ENCODE measurements at regions not wholly inside any gene's neighbourhood (a gene's known extent, or its start where the extent isn't known, plus 50 kb on each side); places are given as distances from the start of the nearest gene placed in this dataset.
"Not testable (repeated sequence)": the region's sequence is repeated elsewhere in the genome, so short reads cannot be mapped to it uniquely, and the experiment has no call there.

- Mint-ChIP-seq H3K27ac (ENCODE audit: unreplicated experiment) (no peak overlapping the region), H3K9me3 (ENCODE audit: unreplicated experiment) (peaks cover 6% of the 10 kb centered on the region), H3K4me1 (ENCODE audit: unreplicated experiment) (peaks cover 5% of the 10 kb centered on the region), H3K4me3 (ENCODE audit: unreplicated experiment) (no peak overlapping the region), H3K36me3 (ENCODE audit: unreplicated experiment) (no peaks in the 10 kb centered on the region), H3K27me3 (ENCODE audit: unreplicated experiment) (peaks cover 3% of the 10 kb centered on the region)
- no peak for TF ChIP-seq CTCF (IDR thresholded peaks at IDR 0.05)
- DNase-seq (ENCODE audit: extremely low spot score, unreplicated experiment) = no peak
Observed at GRCh38 chr2:8505311-8505920, 176.4 kb upstream of the ID2 start.

- Mint-ChIP-seq H3K36me3 (ENCODE audit: unreplicated experiment) (no peaks in the 10 kb centered on the region), H3K27ac (ENCODE audit: unreplicated experiment) (no peak overlapping the region), H3K4me3 (ENCODE audit: unreplicated experiment) (no peak overlapping the region), H3K4me1 (ENCODE audit: unreplicated experiment) (peaks cover 5% of the 10 kb centered on the region), H3K27me3 (ENCODE audit: unreplicated experiment) (peaks cover 3% of the 10 kb centered on the region), H3K9me3 (ENCODE audit: unreplicated experiment) (peaks cover 6% of the 10 kb centered on the region)
- TF ChIP-seq CTCF (IDR thresholded peaks at IDR 0.05) = no peak
- DNase-seq (ENCODE audit: extremely low spot score, unreplicated experiment) = no peak
Observed at GRCh38 chr2:8506746-8507145, 175.1 kb upstream of the ID2 start.

DNA sequence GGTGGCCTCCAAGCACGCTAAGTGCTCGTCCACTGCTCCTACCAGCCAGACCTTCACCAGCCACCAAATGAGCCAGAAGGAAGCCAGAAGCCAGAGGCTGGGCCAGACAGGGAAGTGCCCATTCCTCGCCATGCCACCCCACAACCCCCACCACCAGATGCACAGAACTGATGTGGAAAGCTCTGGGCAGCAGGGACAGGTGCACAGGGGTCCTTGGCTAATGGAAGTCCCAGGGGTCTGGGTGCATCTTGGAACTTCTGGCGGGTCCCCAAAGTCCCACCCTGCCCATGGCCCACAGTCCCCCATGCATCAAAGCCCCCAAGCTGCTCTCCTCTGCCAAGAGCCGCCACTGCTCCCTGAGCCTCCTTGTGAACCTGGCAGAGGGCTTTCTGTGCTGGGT lies 173.1 kb upstream of the ID2 start:
- no peak overlapping the region for H3K4me3 Mint-ChIP-seq (ENCODE audit: unreplicated experiment)
- H3K9me3 Mint-ChIP-seq (ENCODE audit: unreplicated experiment) = peaks cover 6% of the 10 kb centered on the region
- no peaks in the 10 kb centered on the region for H3K27me3 Mint-ChIP-seq (ENCODE audit: unreplicated experiment)
- H3K36me3 Mint-ChIP-seq (ENCODE audit: unreplicated experiment) = no peaks in the 10 kb centered on the region
- no peak for TF ChIP-seq CTCF (IDR thresholded peaks at IDR 0.05)
- no peak for DNase-seq (ENCODE audit: extremely low spot score, unreplicated experiment)
- H3K27ac Mint-ChIP-seq (ENCODE audit: unreplicated experiment) = no peak overlapping the region
- H3K4me1 Mint-ChIP-seq (ENCODE audit: unreplicated experiment) = no peaks in the 10 kb centered on the region

- H3K9me3 Mint-ChIP-seq (ENCODE audit: unreplicated experiment) = peaks cover 6% of the 10 kb centered on the region
- TF ChIP-seq CTCF (IDR thresholded peaks at IDR 0.05) = no peak
- DNase-seq (ENCODE audit: extremely low spot score, unreplicated experiment) = no peak
- H3K4me3 Mint-ChIP-seq (ENCODE audit: unreplicated experiment) = no peak overlapping the region
- no peaks in the 10 kb centered on the region for H3K4me1 Mint-ChIP-seq (ENCODE audit: unreplicated experiment)
- no peak overlapping the region for H3K27ac Mint-ChIP-seq (ENCODE audit: unreplicated experiment)
- H3K27me3 Mint-ChIP-seq (ENCODE audit: unreplicated experiment) = no peaks in the 10 kb centered on the region
- no peaks in the 10 kb centered on the region for H3K36me3 Mint-ChIP-seq (ENCODE audit: unreplicated experiment)
Observed at GRCh38 chr2:8509621-8510020, 172.2 kb upstream of the ID2 start.

GRCh38 chr2:8510055-8510454 lies 171.8 kb upstream of the ID2 start:
- not testable (repeated sequence) for H3K4me3 Mint-ChIP-seq (ENCODE audit: unreplicated experiment); H3K27me3 Mint-ChIP-seq (ENCODE audit: unreplicated experiment); H3K9me3 Mint-ChIP-seq (ENCODE audit: unreplicated experiment); H3K27ac Mint-ChIP-seq (ENCODE audit: unreplicated experiment); DNase-seq (ENCODE audit: extremely low spot score, unreplicated experiment); H3K36me3 Mint-ChIP-seq (ENCODE audit: unreplicated experiment); H3K4me1 Mint-ChIP-seq (ENCODE audit: unreplicated experiment)

DNA sequence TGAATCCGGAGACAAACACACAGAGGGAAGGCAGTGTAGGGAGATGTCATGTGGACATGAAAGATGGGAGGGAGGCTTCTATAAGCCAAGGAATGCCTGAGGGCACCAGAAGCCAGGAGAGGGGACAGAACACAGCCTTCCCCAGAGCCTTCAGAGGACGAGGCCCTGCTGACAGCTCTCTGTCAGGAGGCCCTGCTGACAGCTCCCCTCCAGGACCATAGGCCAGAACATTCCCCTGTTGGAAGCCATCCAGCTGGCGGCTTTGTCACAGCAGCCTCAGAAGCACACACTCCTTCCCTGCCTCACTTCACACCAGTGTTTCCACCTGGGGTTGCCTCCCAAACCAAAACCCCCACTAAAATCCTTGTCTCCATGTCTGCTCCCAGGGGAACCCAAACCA lies 171.3 kb upstream of the ID2 start:
- Mint-ChIP-seq H3K36me3 (ENCODE audit: unreplicated experiment) (no peaks in the 10 kb centered on the region), H3K9me3 (ENCODE audit: unreplicated experiment) (peaks cover 6% of the 10 kb centered on the region), H3K27me3 (ENCODE audit: unreplicated experiment) (no peaks in the 10 kb centered on the region), H3K4me3 (ENCODE audit: unreplicated experiment) (no peak overlapping the region), H3K27ac (ENCODE audit: unreplicated experiment) (no peak overlapping the region), H3K4me1 (ENCODE audit: unreplicated experiment) (no peaks in the 10 kb centered on the region)
- no peak for TF ChIP-seq CTCF (IDR thresholded peaks at IDR 0.05)
- no peak for DNase-seq (ENCODE audit: extremely low spot score, unreplicated experiment)
